Neutrophil (primary cell): ENCODE measurements at regions not wholly inside any gene's neighbourhood (a gene's known extent, or its start where the extent isn't known, plus 50 kb on each side); places are given as distances from the start of the nearest gene placed in this dataset.

Experiments
- H3K27ac ChIP-seq: fragments of 200-600 bp; sonication (generic); 2 replicates; pipeline ENCODE4 v1.5.1; 2016; ENCODE audit warnings: mild to moderate bottlenecking, moderate library complexity
- H3K27me3 ChIP-seq: fragments of 200-600 bp; sonication (generic); 2 replicates; pipeline ENCODE4 v1.6.0; 2016; ENCODE audit warnings: mild to moderate bottlenecking
- H3K36me3 ChIP-seq: fragments of 200-600 bp; sonication (generic); 2 replicates; pipeline ENCODE4 v1.5.1; 2017
- H3K4me1 ChIP-seq, 2 experiments: fragments of 200-600 bp in 1 of 2; sonication (generic) in 1 of 2; 1 replicate in 1 of 2; 2 replicates in 1 of 2; pipeline versions ENCODE4 v1.5.1 to v1.6.1; 2013 to 2016; ENCODE audit warnings: low read depth in 1 of 2, low read length in 1 of 2, mild to moderate bottlenecking in 1 of 2, moderate library complexity in 1 of 2; ENCODE audit not compliant: control insufficient read depth in 1 of 2, insufficient read depth in 1 of 2
- H3K4me3 ChIP-seq, 2 experiments: fragments of 200-600 bp in 1 of 2; sonication (generic) in 1 of 2; 1 replicate in 1 of 2; 2 replicates in 1 of 2; pipeline ENCODE4 v1.5.1; 2013 to 2016; ENCODE audit warnings: low read depth in 1 of 2, low read length in 1 of 2, mild to moderate bottlenecking in 1 of 2, moderate library complexity in 1 of 2
- H3K9me3 ChIP-seq: fragments of 200-600 bp; sonication (generic); 2 replicates; pipeline ENCODE4 v1.5.1; 2016
- TF ChIP-seq, protein P1 (sequence below): fragments of 200-600 bp; sonication (generic); IDR thresholded peaks from 2 replicates; pipeline ENCODE4 v1.5.1; 2016; ENCODE audit warnings: antibody characterized with exemption

DNA sequence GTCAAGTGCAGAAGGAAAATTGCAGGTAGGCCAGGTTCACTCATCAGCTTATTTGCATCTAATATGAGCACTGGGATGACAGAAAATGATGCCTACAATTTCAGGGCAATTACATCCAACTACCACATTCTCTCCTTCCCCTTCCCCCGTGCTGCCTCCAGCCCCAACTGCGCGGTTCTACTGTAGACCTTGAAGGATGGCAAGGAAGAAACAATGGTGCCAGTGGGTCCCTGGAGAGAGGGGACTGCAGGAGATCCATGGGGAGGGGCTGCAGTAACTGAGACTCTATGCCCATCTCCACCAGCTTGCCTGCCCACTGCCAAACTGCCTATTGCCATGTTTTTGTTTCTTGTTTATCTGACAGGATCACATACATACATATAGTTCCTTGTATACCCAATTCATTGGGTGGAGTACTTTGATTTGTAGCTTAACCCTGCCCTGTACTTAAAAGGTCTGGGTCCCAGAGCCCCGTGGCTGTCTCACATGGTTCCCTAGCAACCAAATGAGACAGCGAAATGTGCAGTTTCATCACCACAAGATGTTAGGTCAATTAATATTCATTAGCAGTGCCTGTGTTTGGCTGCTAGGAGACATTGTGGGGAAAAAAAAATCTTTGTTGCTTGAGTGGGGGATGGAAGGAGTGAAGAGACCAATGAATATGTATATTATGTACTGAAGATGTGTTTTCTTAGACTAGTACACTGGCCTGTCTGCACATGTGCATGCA is 253.5 kb upstream of the PLET1 start:
- Histone ChIP-seq H3K36me3 (no peaks in the 10 kb centered on the region), H3K4me3 (no peak overlapping the region), H3K4me1 (no peaks in the 10 kb centered on the region), H3K9me3 (no peaks in the 10 kb centered on the region), H3K27me3 (no peaks in the 10 kb centered on the region), H3K27ac (no peak overlapping the region)
- TF ChIP-seq, protein P1, sequence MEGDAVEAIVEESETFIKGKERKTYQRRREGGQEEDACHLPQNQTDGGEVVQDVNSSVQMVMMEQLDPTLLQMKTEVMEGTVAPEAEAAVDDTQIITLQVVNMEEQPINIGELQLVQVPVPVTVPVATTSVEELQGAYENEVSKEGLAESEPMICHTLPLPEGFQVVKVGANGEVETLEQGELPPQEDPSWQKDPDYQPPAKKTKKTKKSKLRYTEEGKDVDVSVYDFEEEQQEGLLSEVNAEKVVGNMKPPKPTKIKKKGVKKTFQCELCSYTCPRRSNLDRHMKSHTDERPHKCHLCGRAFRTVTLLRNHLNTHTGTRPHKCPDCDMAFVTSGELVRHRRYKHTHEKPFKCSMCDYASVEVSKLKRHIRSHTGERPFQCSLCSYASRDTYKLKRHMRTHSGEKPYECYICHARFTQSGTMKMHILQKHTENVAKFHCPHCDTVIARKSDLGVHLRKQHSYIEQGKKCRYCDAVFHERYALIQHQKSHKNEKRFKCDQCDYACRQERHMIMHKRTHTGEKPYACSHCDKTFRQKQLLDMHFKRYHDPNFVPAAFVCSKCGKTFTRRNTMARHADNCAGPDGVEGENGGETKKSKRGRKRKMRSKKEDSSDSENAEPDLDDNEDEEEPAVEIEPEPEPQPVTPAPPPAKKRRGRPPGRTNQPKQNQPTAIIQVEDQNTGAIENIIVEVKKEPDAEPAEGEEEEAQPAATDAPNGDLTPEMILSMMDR = no peak

- Histone ChIP-seq H3K27ac (no peak overlapping the region), H3K36me3 (no peaks in the 10 kb centered on the region), H3K4me1 (no peaks in the 10 kb centered on the region)
Observed at GRCh38 chr11:112516261-112516660, 255.6 kb upstream of the PLET1 start.

DNA sequence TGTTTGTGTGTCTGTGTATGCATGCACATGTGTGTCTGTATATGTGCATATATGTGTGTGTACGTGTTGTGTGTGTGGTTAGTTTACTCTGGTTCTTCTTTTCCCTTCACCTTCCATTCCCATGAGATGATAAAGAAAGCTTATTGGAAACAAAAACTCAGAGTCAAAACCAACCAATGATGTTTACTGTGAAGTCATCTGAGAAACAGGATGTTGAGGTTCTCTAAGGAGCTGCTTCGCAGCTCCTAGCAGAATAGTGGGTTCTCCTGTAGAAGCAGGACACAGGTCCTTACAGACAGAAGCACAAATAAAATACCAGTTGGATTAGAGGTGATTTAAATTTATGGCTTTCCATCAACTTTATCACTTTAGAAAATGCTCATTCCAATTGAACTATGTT is 256.1 kb upstream of the PLET1 start:
- no peaks in the 10 kb centered on the region for H3K4me1 ChIP-seq
- TF ChIP-seq, protein P1 = no peak

More at GRCh38 chr11:112516261-112516660, 255.6 kb upstream of the PLET1 start:
- TF ChIP-seq, protein P1 = no peak
- no peak overlapping the region for H3K4me3 ChIP-seq
- H3K9me3 ChIP-seq = no peaks in the 10 kb centered on the region
- no peaks in the 10 kb centered on the region for H3K27me3 ChIP-seq

DNA sequence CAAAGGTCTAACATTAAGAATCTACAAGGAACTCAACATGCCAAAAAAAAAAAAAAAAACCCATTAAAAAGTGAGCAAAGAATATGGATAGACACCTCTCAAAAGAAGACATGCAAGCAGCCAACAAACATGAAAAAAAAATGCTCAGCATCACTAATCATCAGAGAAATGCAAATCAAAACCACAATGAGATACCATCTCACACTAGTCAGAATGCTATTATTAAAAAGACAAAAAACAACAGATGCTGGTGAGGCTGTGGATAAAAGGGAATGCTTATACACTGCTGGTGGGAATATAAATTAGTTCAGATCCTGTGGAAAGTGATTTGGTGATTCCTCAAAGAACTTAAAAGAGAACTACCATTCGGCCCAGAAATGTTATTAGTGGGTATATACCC is 257.7 kb upstream of the PLET1 start:
- Histone ChIP-seq H3K36me3 (no peaks in the 10 kb centered on the region), H3K27ac (no peak overlapping the region), H3K4me3 (no peak overlapping the region), H3K27me3 (no peaks in the 10 kb centered on the region), H3K9me3 (no peaks in the 10 kb centered on the region), H3K4me1 (peaks cover 0 to 9% of the 10 kb centered on the region in 2 experiments)
- TF ChIP-seq, protein P1 = no peak

More for the DNA sequence above, 256.1 kb upstream of the PLET1 start:
- Histone ChIP-seq H3K27me3 (no peaks in the 10 kb centered on the region), H3K9me3 (no peaks in the 10 kb centered on the region), H3K4me3 (no peak overlapping the region), H3K27ac (no peak overlapping the region), H3K36me3 (no peaks in the 10 kb centered on the region)

DNA sequence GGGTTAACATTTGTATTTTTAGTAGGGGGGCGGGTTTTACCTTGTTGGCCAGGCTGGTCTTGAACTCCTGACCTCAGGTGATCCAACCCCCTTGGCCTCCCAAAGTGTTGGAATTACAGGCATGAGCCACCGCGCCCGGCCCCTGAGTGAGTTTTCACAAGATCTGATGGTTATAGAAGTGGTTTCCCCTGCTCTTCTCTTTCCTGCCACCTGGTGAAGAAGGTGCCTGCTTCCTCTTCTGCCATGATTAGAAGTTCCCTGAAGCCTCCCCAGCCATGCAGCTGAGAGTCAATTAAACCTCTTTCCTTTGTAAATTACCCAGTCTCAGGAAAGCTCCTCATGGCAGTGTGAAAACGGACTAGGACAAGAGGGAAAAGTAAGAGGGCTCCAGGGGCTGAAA is 259.1 kb upstream of the PLET1 start:
- no peaks in the 10 kb centered on the region for H3K27me3 ChIP-seq
- peaks cover 5 to 19% of the 10 kb centered on the region in 2 experiments for H3K4me1 ChIP-seq
- no peaks in the 10 kb centered on the region for H3K36me3 ChIP-seq
- H3K4me3 ChIP-seq = no peak overlapping the region
- TF ChIP-seq, protein P1 = no peak
- no peak overlapping the region for H3K27ac ChIP-seq
- H3K9me3 ChIP-seq = no peaks in the 10 kb centered on the region
